OCI-LY7 (cell line): ENCODE measurements at regions not wholly inside any gene's neighbourhood (a gene's known extent, or its start where the extent isn't known, plus 50 kb on each side); places are given as distances from the start of the nearest gene placed in this dataset.

ENCODE experiments used
- CTCF ChIP-seq: fragments of 200-600 bp; sonication (generic); conservative IDR thresholded peaks from 2 replicates; pipeline ENCODE4 v1.5.1; 2014; ENCODE audit warnings: mild to moderate bottlenecking, antibody characterized with exemption, low read length, moderate library complexity, mixed read lengths
- EZH2phosphoT487 ChIP-seq: fragments of 200-600 bp; sonication (generic); IDR thresholded peaks from 2 replicates; pipeline ENCODE4 v1.6.1; 2018; ENCODE audit warnings: low read depth, borderline replicate concordance, mild to moderate bottlenecking, mixed run types, antibody characterized with exemption, low read length, moderate library complexity, mixed read lengths

GRCh38 chr6:20292905-20293304, 80.6 kb upstream of the MBOAT1 start:
- TF ChIP-seq CTCF (no peak), EZH2phosphoT487 (no peak)
